ENCODE measurements at regions not wholly inside any gene's neighbourhood (a gene's known extent, or its start where the extent isn't known, plus 50 kb on each side); places are given as distances from the start of the nearest gene placed in this dataset.

DNA sequence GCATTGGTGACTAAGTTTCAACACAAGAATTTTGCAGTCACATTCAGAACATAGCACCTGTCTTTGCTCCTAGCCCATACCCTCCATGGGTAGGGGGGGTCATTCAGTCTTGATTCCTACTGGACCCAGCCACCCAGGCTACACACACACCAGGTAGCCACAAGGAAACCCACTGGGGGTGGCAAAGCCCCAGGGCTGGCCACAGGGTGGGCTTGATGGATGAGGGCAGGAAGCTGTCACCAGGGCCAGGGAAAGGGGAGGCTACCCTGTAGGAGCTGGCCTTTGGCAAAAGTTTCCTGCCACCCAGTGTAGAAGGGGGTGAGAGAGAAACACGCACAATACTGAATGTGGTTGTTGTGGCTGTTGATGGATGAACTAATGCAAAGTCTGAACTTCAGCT is 74.5 kb upstream of the NKX1-1 start:
- H3K4me1 ChIP-seq: no peaks in the 10 kb centered on the region
- H3K36me3 ChIP-seq: no peaks in the 10 kb centered on the region
- H3K27ac ChIP-seq: no peak overlapping the region
- 83 to 92% methylated on average over 1 of the region's 1 CpG for WGBS, 2 donors (ENCODE audit: low coverage in 1 of 2)
- peaks cover 35% of the 10 kb centered on the region for H3K27me3 ChIP-seq
- no peak overlapping the region for H3K4me3 ChIP-seq
- H3K9me3 ChIP-seq: peaks cover 0 to 58% (median 0%) of the 10 kb centered on the region in 3 donors
- no peak for ATAC-seq
- TF ChIP-seq EP300 (IDR thresholded peaks at IDR 0.05) (no peak), POLR2AphosphoS5 (IDR thresholded peaks at IDR 0.05) (no peak), POLR2A (IDR thresholded peaks at IDR 0.05) (no peak)
- TF ChIP-seq, protein P1, sequence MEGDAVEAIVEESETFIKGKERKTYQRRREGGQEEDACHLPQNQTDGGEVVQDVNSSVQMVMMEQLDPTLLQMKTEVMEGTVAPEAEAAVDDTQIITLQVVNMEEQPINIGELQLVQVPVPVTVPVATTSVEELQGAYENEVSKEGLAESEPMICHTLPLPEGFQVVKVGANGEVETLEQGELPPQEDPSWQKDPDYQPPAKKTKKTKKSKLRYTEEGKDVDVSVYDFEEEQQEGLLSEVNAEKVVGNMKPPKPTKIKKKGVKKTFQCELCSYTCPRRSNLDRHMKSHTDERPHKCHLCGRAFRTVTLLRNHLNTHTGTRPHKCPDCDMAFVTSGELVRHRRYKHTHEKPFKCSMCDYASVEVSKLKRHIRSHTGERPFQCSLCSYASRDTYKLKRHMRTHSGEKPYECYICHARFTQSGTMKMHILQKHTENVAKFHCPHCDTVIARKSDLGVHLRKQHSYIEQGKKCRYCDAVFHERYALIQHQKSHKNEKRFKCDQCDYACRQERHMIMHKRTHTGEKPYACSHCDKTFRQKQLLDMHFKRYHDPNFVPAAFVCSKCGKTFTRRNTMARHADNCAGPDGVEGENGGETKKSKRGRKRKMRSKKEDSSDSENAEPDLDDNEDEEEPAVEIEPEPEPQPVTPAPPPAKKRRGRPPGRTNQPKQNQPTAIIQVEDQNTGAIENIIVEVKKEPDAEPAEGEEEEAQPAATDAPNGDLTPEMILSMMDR (IDR thresholded peaks at IDR 0.05): no peak

DNA sequence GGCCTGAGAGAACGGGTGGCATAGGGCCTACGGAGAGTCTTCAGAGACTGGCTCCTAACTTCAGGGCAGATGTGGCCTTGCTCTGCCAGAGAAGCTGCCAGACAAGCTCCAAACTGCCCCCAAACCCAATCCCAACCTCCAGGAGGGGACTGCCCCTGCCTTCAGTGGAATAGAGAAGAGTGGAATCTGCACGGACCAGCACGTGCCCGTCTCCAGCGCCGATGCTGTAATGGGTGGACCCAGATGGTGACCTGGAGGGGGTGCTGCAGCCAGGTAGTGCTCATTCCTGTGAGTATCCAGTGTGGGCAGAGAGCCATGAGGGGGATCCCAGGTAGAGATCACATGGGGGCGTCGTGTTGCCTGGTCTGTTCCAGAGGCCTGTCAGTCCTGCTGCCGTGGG is 73.2 kb upstream of the NKX1-1 start:
- H3K27ac ChIP-seq: no peak overlapping the region
- peaks cover 42% of the 10 kb centered on the region for H3K27me3 ChIP-seq
- H3K4me1 ChIP-seq: no peaks in the 10 kb centered on the region
- no peak for ATAC-seq
- H3K4me3 ChIP-seq: no peak overlapping the region
- TF ChIP-seq, protein P1 (IDR thresholded peaks at IDR 0.05): no peak
- TF ChIP-seq POLR2A (IDR thresholded peaks at IDR 0.05) (no peak), EP300 (IDR thresholded peaks at IDR 0.05) (no peak), POLR2AphosphoS5 (IDR thresholded peaks at IDR 0.05) (no peak)
- H3K9me3 ChIP-seq: peaks cover 0 to 45% (median 0%) of the 10 kb centered on the region in 3 donors
- no peaks in the 10 kb centered on the region for H3K36me3 ChIP-seq
- WGBS, 2 donors (ENCODE audit: low coverage in 1 of 2): 91% methylated on average over 7 of the region's 10 CpGs; no CpG with 5 or more reads in 1 of the 2 donors

DNA sequence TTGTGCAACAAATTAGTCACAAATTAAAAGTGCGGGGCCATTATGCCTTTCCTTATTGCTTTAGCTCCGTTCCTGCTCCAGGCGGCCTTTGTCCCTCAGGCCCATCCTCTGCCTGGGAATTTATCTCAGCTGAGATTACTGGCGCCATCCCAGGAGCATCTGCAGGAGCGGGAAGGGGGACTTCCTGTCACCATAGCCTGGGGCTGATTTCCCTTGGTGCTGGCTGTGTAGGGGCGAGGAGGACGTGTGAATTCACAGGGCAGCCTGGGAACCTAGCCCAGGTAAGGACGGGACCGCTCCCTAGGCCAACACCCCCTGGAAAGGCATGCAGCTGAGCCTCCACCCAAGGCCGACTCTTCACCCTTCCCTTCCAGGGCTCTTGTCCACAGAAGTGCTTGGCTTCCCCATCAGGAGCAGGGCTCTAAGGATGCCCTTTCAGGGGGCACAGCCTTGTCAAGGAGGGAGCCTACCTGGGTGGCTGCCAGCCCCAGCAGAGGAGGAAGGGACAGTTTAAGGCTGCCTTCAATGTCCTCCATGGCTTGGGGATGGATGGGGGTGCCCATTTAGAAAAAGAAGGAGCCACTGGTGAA is 72.6 kb upstream of the NKX1-1 start:
- H3K9me3 ChIP-seq: peaks cover 0 to 41% (median 0%) of the 10 kb centered on the region in 3 donors
- H3K27me3 ChIP-seq: peaks cover 45% of the 10 kb centered on the region
- H3K27ac ChIP-seq: no peak overlapping the region
- H3K4me1 ChIP-seq: no peaks in the 10 kb centered on the region
- no peaks in the 10 kb centered on the region for H3K36me3 ChIP-seq
- TF ChIP-seq POLR2AphosphoS5 (IDR thresholded peaks at IDR 0.05) (no peak), EP300 (IDR thresholded peaks at IDR 0.05) (no peak), POLR2A (IDR thresholded peaks at IDR 0.05) (no peak)
- TF ChIP-seq, protein P1 (IDR thresholded peaks at IDR 0.05): no peak
- 40 to 50% methylated on average over 3 to 6 of the region's 10 CpGs for WGBS, 2 donors (ENCODE audit: low coverage in 1 of 2)
- no peak for ATAC-seq
- no peak overlapping the region for H3K4me3 ChIP-seq

DNA sequence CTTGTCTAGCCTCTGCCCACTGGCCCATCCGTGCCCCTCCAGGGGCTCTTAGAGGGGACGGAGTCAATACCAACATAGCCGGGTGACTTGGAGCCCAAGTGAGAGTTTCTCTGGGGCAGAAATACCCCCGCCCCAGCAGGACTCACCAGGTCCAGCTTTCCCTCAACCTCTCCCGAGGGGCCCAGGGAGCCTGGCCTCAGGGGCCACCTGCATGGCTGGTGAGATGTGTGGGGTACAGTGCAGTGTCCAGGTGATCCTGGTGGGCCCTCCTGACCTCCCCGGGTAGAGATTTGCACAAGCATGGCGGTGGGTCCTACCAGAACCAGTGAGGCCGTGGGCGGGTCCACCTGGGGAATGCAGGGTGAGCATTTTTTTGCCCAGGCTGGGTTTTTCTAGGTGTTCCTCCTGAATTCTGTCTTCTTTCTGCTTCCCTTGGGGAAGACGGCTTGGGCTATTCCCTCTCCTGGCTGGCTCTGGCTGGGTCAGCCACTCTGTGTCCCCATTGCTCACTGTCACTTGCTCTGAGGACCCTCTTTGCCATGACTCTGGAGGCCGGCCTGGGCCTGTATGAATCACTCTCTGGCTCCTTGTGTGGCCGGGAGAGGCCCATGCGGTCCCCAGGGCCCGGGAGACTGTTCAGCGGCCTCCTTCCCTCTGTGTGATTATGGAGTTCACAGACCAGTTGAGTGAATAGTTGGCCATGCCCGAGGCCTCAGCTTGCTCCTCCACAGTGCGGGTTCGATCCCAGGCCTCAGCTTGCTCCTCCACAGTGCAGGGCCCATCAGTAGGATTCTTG is 71.0 kb upstream of the NKX1-1 start:
- TF ChIP-seq, protein P1 (IDR thresholded peaks at IDR 0.05): no peak
- TF ChIP-seq EP300 (IDR thresholded peaks at IDR 0.05): no peak
- TF ChIP-seq POLR2A (IDR thresholded peaks at IDR 0.05): no peak
- TF ChIP-seq POLR2AphosphoS5 (IDR thresholded peaks at IDR 0.05): no peak
- H3K4me1 ChIP-seq: peaks cover 0 to 3% (median 1%) of the 10 kb centered on the region in 3 donors
- H3K4me3 ChIP-seq: no peak overlapping the region
- H3K9me3 ChIP-seq: peaks cover 0 to 35% (median 0%) of the 10 kb centered on the region in 3 donors
- peaks cover 61% of the 10 kb centered on the region for H3K27me3 ChIP-seq
- no peak overlapping the region for H3K27ac ChIP-seq
- no peak for ATAC-seq
- WGBS, 2 donors (ENCODE audit: low coverage in 1 of 2): 84% methylated on average over 3 of the region's 18 CpGs; no CpG with 5 or more reads in 1 of the 2 donors
- H3K36me3 ChIP-seq: no peaks in the 10 kb centered on the region
